Right lobe of liver (tissue), 4 donors: ENCODE measurements at regions not wholly inside any gene's neighbourhood (a gene's known extent, or its start where the extent isn't known, plus 50 kb on each side); places are given as distances from the start of the nearest gene placed in this dataset.

Experiments
- POLR2A ChIP-seq: fragments of 450-650 bp; IDR thresholded peaks from one replicate; pipeline ENCODE4 v1.6.1; 2017; ENCODE audit warnings: antibody characterized with exemption, mild to moderate bottlenecking
- TF ChIP-seq, protein P1 (sequence below), 4 donors: fragments of 200-600 bp in 3 of 4; fragments of 450-650 bp in 1 of 4; IDR thresholded peaks; one replicate each; pipeline versions ENCODE4 v1.5.1 to v1.8.0; 2016 to 2022; ENCODE audit warnings: antibody characterized with exemption in 4 of 4, mild to moderate bottlenecking in 2 of 4
- donor health status: DM: no; HTN: no; CAD: no.
- donor health status: DM: no; HTN: no; CAD: no.
- donor health status: DM: no; HTN: yes; CAD: no.

DNA sequence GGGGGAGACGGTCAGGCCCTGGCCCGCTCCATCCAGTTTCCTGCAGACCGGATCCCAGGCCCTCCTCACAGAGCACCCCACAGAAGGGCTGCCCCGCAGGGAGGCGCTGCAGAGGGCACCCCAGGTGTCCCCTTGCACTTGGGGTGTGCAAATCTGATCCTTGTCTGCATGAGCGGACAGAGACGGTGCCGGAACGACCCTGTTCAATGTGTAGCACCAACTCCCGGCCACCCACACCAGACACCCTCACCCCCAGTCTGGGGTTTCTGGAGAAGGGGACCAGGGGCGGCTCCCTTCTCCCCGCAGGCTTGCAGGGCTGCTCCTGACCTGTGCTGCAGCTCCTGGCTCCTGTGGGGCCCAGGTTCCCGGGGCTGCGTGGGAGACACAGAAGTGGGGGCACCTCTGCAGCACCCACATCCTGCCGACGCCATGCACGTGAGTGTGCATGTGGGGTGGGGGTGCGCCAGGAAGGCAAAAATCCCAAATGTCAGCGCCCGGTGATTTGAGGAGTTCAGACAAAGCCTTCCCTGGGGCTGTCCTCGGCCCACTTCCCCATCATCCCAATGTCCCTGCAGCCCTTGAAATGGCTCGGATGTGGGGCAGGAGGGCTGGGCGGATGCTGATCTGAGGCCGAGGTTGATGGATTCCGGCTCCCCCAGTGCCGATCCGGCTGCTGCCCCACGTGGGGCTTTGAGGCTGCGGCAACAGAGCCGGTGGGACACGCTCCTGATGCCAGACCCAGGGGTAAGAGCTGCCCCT is 85.3 kb upstream of the BHLHE23 start:
- TF ChIP-seq, protein P1, sequence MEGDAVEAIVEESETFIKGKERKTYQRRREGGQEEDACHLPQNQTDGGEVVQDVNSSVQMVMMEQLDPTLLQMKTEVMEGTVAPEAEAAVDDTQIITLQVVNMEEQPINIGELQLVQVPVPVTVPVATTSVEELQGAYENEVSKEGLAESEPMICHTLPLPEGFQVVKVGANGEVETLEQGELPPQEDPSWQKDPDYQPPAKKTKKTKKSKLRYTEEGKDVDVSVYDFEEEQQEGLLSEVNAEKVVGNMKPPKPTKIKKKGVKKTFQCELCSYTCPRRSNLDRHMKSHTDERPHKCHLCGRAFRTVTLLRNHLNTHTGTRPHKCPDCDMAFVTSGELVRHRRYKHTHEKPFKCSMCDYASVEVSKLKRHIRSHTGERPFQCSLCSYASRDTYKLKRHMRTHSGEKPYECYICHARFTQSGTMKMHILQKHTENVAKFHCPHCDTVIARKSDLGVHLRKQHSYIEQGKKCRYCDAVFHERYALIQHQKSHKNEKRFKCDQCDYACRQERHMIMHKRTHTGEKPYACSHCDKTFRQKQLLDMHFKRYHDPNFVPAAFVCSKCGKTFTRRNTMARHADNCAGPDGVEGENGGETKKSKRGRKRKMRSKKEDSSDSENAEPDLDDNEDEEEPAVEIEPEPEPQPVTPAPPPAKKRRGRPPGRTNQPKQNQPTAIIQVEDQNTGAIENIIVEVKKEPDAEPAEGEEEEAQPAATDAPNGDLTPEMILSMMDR (IDR thresholded peaks at IDR 0.05): no peak
- TF ChIP-seq POLR2A: no peak
